CD14-positive monocyte (primary cell): ENCODE measurements at regions not wholly inside any gene's neighbourhood (a gene's known extent, or its start where the extent isn't known, plus 50 kb on each side); places are given as distances from the start of the nearest gene placed in this dataset.

Experiments used
- DNase-seq, 3 donors: peaks; one replicate each; pipeline ENCODE4 v3.0.0-alpha.2; 2011 to 2022
- H2AFZ ChIP-seq: 2 replicates; pipeline ENCODE4 v1.6.0; 2012; ENCODE audit warnings: mild to moderate bottlenecking, low read depth, low read length, inconsistent platforms; ENCODE audit not compliant: insufficient read depth, poor library complexity, severe bottlenecking
- H3K27ac ChIP-seq, 2 donors: 1 replicate in 1 of 2; 2 replicates in 1 of 2; pipeline ENCODE4 v1.5.1; 2012 to 2013; ENCODE audit warnings: low read length in 2 of 2, control low read depth in 1 of 2, inconsistent platforms in 1 of 2, low read depth in 1 of 2, mild to moderate bottlenecking in 1 of 2
- H3K27me3 ChIP-seq, 2 donors: one replicate each; pipeline versions ENCODE4 v1.6.0 to v1.6.1; 2011 to 2013; ENCODE audit warnings: low read length in 2 of 2; ENCODE audit not compliant: control insufficient read depth in 2 of 2, insufficient read depth in 2 of 2
- H3K36me3 ChIP-seq, 2 donors: replicated peaks in 1 of 2; 1 replicate in 1 of 2; 2 replicates in 1 of 2; pipeline versions ENCODE4 v1.5.1 to v1.6.1; 2012 to 2013; ENCODE audit warnings: low read length in 2 of 2, control low read depth in 1 of 2, inconsistent platforms in 1 of 2, mild to moderate bottlenecking in 1 of 2; ENCODE audit not compliant: insufficient read depth in 2 of 2, control insufficient read depth in 1 of 2
- H3K4me1 ChIP-seq, 2 donors: 1 replicate in 1 of 2; 2 replicates in 1 of 2; pipeline versions ENCODE4 v1.5.1 to v1.6.1; 2012 to 2013; ENCODE audit warnings: low read length in 2 of 2, control low read depth in 1 of 2, inconsistent platforms in 1 of 2, mild to moderate bottlenecking in 1 of 2, moderate library complexity in 1 of 2; ENCODE audit not compliant: insufficient read depth in 2 of 2, control insufficient read depth in 1 of 2
- H3K4me2 ChIP-seq: replicated peaks from 2 replicates; pipeline ENCODE3; 2012; ENCODE audit warnings: low read length, moderate library complexity, mild to moderate bottlenecking; ENCODE audit not compliant: poor library complexity, severe bottlenecking; ENCODE audit errors: extremely low read depth
- H3K4me3 ChIP-seq, 3 experiments: fragments of 200-600 bp in 1 of 3; sonication (generic) in 1 of 3; replicated peaks in 1 of 3; 1 replicate in 2 of 3; 2 replicates in 1 of 3; pipeline ENCODE4 v1.5.1; 2011 to 2013; ENCODE audit warnings: low read length in 3 of 3, mild to moderate bottlenecking in 3 of 3, control low read depth in 2 of 3, low read depth in 2 of 3, inconsistent platforms in 1 of 3, moderate library complexity in 1 of 3
- H3K79me2 ChIP-seq: 2 replicates; pipeline ENCODE4 v1.6.0; 2012; ENCODE audit warnings: mild to moderate bottlenecking, control low read depth, inconsistent platforms, low read length, moderate library complexity; ENCODE audit not compliant: insufficient read depth
- H3K9ac ChIP-seq: 2 replicates; pipeline ENCODE4 v1.6.0; 2017; ENCODE audit warnings: low read length, mild to moderate bottlenecking; ENCODE audit not compliant: insufficient read depth, poor library complexity, severe bottlenecking
- H3K9me3 ChIP-seq, 2 donors: replicated peaks in 1 of 2; 1 replicate in 1 of 2; 2 replicates in 1 of 2; pipeline versions ENCODE4 v1.5.1 to v1.6.1; 2012 to 2013; ENCODE audit warnings: low read length in 2 of 2, control low read depth in 1 of 2; ENCODE audit not compliant: control insufficient read depth in 1 of 2, insufficient read depth in 1 of 2
- H4K20me1 ChIP-seq: 2 replicates; pipeline ENCODE4 v1.6.0; 2012; ENCODE audit warnings: mild to moderate bottlenecking, low read length, control low read depth, moderate library complexity; ENCODE audit not compliant: insufficient read depth
- H3K27ac Mint-ChIP-seq, 7 donors: one replicate each; pipeline ENCODE4 v1.8.0; 2020; ENCODE audit warnings: mild to moderate bottlenecking in 7 of 7, mixed read lengths in 7 of 7, moderate library complexity in 6 of 7, inconsistent platforms in 2 of 7
- H3K27me3 Mint-ChIP-seq, 3 donors: one replicate each; pipeline ENCODE4 v1.8.0; 2021 to 2022; ENCODE audit warnings: low read depth in 3 of 3, mild to moderate bottlenecking in 3 of 3, mixed read lengths in 3 of 3, moderate library complexity in 3 of 3, inconsistent platforms in 1 of 3
- H3K36me3 Mint-ChIP-seq, 2 donors: one replicate each; pipeline ENCODE4 v1.8.0; 2020; ENCODE audit warnings: mixed read lengths in 2 of 2, inconsistent platforms in 1 of 2, mild to moderate bottlenecking in 1 of 2
- H3K4me1 Mint-ChIP-seq: one replicate; pipeline ENCODE4 v1.8.0; 2020; ENCODE audit warnings: mild to moderate bottlenecking, mixed read lengths
- H3K4me3 Mint-ChIP-seq, 2 donors: one replicate each; pipeline ENCODE4 v1.8.0; 2020; ENCODE audit warnings: mild to moderate bottlenecking in 2 of 2, mixed read lengths in 2 of 2, moderate library complexity in 1 of 2
- H3K9me3 Mint-ChIP-seq, 7 donors: one replicate each; pipeline ENCODE4 v1.8.0; 2020 to 2022; ENCODE audit warnings: mixed read lengths in 7 of 7, mild to moderate bottlenecking in 6 of 7, moderate library complexity in 6 of 7, inconsistent platforms in 2 of 7
- WGBS: methylation state at CpG from one replicate; pipeline ENCODE4 v1.1.5; 2013; ENCODE audit warnings: missing lambda C conversion rate; ENCODE audit not compliant: insufficient coverage; 5-methylcytosine and 5-hydroxymethylcytosine counted together
- intact Hi-C, 2 donors: fragments of 100-400 bp; cut with micrococcal nuclease; formaldehyde crosslinking; loops; one replicate each; pipeline versions ENCODE4 v1.15.0 to v1.15.1; 2023
- TF ChIP-seq, protein P1 (sequence below): fragments of 200-600 bp; IDR thresholded peaks from one replicate; pipeline ENCODE4 v1.8.0; 2022; ENCODE audit warnings: antibody characterized with exemption, mild to moderate bottlenecking

DNA sequence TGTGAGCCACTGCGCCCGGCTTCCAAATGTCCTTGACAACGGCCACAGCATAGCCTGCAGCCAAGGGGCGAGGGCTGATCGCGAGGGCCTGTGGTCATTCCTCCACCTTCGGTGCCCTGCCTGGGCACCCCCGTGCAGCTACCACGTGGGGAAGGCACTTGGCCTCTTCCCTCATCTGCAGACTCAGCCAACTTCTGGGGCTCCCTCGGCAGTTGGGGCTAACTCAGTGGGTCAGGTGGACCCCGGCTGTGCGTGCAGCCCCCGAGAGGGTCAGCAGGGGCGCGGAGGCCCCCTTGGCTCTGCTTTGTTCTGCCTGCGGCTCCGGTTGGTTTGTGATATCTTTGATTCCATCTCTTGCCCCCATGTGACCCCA, 52.9 kb upstream of the BHLHE23 start:
- H3K36me3 ChIP-seq, result no peaks in the 10 kb centered on the region
- no peak overlapping the region for H3K27ac ChIP-seq
- H3K4me1 Mint-ChIP-seq, result no peaks in the 10 kb centered on the region
- peaks cover 1 to 6% (median 1%) of the 10 kb centered on the region in 3 donors for H3K27me3 Mint-ChIP-seq
- H4K20me1 ChIP-seq, result no peaks in the 10 kb centered on the region
- no peaks in the 10 kb centered on the region for H3K79me2 ChIP-seq
- no peak overlapping the region for H3K4me3 ChIP-seq
- H3K9me3 ChIP-seq, result peaks cover 8 to 16% of the 10 kb centered on the region in 2 donors
- no peaks in the 10 kb centered on the region for H3K4me1 ChIP-seq
- DNase-seq, result no peak
- no peak overlapping the region for H3K27ac Mint-ChIP-seq
- 93% methylated on average over 17 of the region's 17 CpGs for WGBS
- intact Hi-C loops, result no loop called here
- no peak overlapping the region for H3K9ac ChIP-seq
- peaks cover 0 to 10% (median 5%) of the 10 kb centered on the region in 7 donors for H3K9me3 Mint-ChIP-seq
- H2AFZ ChIP-seq, result no peak overlapping the region
- H3K4me2 ChIP-seq, result no peak overlapping the region
- H3K36me3 Mint-ChIP-seq, result no peaks in the 10 kb centered on the region
- TF ChIP-seq, protein P1, sequence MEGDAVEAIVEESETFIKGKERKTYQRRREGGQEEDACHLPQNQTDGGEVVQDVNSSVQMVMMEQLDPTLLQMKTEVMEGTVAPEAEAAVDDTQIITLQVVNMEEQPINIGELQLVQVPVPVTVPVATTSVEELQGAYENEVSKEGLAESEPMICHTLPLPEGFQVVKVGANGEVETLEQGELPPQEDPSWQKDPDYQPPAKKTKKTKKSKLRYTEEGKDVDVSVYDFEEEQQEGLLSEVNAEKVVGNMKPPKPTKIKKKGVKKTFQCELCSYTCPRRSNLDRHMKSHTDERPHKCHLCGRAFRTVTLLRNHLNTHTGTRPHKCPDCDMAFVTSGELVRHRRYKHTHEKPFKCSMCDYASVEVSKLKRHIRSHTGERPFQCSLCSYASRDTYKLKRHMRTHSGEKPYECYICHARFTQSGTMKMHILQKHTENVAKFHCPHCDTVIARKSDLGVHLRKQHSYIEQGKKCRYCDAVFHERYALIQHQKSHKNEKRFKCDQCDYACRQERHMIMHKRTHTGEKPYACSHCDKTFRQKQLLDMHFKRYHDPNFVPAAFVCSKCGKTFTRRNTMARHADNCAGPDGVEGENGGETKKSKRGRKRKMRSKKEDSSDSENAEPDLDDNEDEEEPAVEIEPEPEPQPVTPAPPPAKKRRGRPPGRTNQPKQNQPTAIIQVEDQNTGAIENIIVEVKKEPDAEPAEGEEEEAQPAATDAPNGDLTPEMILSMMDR, result no peak
- H3K27me3 ChIP-seq, result no peaks in the 10 kb centered on the region
- H3K4me3 Mint-ChIP-seq, result no peak overlapping the region

DNA sequence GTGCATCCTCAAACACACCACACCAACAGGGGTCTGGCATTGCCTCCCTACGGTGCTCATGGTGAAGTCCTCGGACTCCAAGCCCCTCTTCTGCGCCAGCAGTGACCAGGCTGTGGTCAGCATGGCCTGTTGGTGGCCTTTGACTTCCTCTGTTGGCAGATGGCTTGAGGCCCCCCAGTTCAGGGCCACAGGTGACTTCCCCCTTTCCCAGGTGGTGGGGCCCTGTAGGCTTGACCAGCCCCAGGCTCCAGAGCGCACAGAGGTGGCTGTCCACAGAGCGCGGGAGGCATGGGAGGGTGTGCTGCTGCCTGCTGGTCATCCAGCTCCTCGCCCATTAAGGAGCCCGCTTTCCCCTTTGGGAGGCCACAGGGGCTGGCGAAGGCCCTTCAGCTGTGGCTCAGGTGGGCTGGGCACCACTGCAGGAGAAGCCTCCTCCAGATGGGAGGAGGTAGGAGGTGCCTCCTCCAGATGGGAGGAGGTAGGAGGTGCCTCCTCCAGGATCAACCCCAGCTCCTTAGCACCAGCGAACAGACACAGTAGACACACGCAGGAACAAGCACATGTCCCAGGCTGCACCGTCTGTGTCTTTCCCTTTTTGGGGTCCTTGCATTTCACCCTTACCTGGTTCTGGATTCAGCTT, 52.1 kb upstream of the BHLHE23 start:
- H3K4me3 ChIP-seq, result no peak overlapping the region
- no peak for DNase-seq
- peaks cover 8 to 16% of the 10 kb centered on the region in 2 donors for H3K9me3 ChIP-seq
- no peak overlapping the region for H3K4me2 ChIP-seq
- peaks cover 4 to 6% (median 4%) of the 10 kb centered on the region in 3 donors for H3K27me3 Mint-ChIP-seq
- no peak overlapping the region for H3K4me3 Mint-ChIP-seq
- H3K27ac ChIP-seq, result no peak overlapping the region
- no peaks in the 10 kb centered on the region for H3K36me3 Mint-ChIP-seq
- H4K20me1 ChIP-seq, result no peaks in the 10 kb centered on the region
- intact Hi-C loops, result no loop called here
- H3K79me2 ChIP-seq, result no peaks in the 10 kb centered on the region
- no peaks in the 10 kb centered on the region for H3K36me3 ChIP-seq
- H3K4me1 Mint-ChIP-seq, result no peaks in the 10 kb centered on the region
- H3K27me3 ChIP-seq, result no peaks in the 10 kb centered on the region
- TF ChIP-seq, protein P1, result no peak
- H2AFZ ChIP-seq, result no peak overlapping the region
- H3K27ac Mint-ChIP-seq, result no peak overlapping the region
- H3K9me3 Mint-ChIP-seq, result peaks cover 0 to 10% (median 5%) of the 10 kb centered on the region in 7 donors
- H3K9ac ChIP-seq, result no peak overlapping the region
- no peaks in the 10 kb centered on the region for H3K4me1 ChIP-seq
- WGBS, result 86% methylated on average over 9 of the region's 12 CpGs
